H9 (cell line): ENCODE measurements at regions not wholly inside any gene's neighbourhood (a gene's known extent, or its start where the extent isn't known, plus 50 kb on each side); places are given as distances from the start of the nearest gene placed in this dataset.

ENCODE experiments used
- DNase-seq: peaks from one replicate; pipeline ENCODE4 v3.0.0-alpha.2; 2017
- H2AFZ ChIP-seq: one replicate; pipeline ENCODE4 v1.6.1; 2013; ENCODE audit warnings: mild to moderate bottlenecking, low read length, control low read depth, moderate library complexity
- H2AK5ac ChIP-seq: 2 replicates; pipeline ENCODE4 v1.6.1; 2013; ENCODE audit warnings: low read length, control low read depth, mixed read lengths; ENCODE audit not compliant: insufficient read length
- H2BK120ac ChIP-seq: one replicate; pipeline ENCODE4 v1.6.1; 2013; ENCODE audit warnings: low read depth, mild to moderate bottlenecking, low read length, control low read depth, inconsistent platforms; ENCODE audit not compliant: poor library complexity, severe bottlenecking
- H2BK12ac ChIP-seq: 2 replicates; pipeline ENCODE4 v1.6.1; 2013; ENCODE audit warnings: low read length, control low read depth, mixed read lengths, low read depth; ENCODE audit not compliant: insufficient read length
- H2BK15ac ChIP-seq: 2 replicates; pipeline ENCODE4 v1.6.1; 2013; ENCODE audit warnings: low read depth, low read length, control low read depth
- H2BK20ac ChIP-seq: one replicate; pipeline ENCODE4 v1.6.1; 2013; ENCODE audit warnings: low read depth, mild to moderate bottlenecking, low read length, control low read depth, inconsistent platforms; ENCODE audit not compliant: poor library complexity, severe bottlenecking
- H2BK5ac ChIP-seq: 2 replicates; pipeline ENCODE4 v1.6.1; 2013; ENCODE audit warnings: low read length, control low read depth, mixed read lengths; ENCODE audit not compliant: insufficient read length
- H3K14ac ChIP-seq: 2 replicates; pipeline ENCODE4 v1.6.1; 2013; ENCODE audit warnings: low read length, control low read depth; ENCODE audit not compliant: insufficient read depth
- H3K18ac ChIP-seq: 2 replicates; pipeline ENCODE4 v1.6.1; 2013; ENCODE audit warnings: low read depth, mild to moderate bottlenecking, mixed read lengths, low read length, control low read depth; ENCODE audit not compliant: insufficient read length
- H3K23ac ChIP-seq: 2 replicates; pipeline ENCODE4 v1.6.1; 2013; ENCODE audit warnings: low read length, control low read depth, mixed read lengths, low read depth; ENCODE audit not compliant: insufficient read length
- H3K23me2 ChIP-seq: 2 replicates; pipeline ENCODE4 v1.6.1; 2013; ENCODE audit warnings: low read depth, mild to moderate bottlenecking, mixed read lengths, low read length, control low read depth; ENCODE audit not compliant: insufficient read length, poor library complexity, severe bottlenecking
- H3K27ac ChIP-seq: 2 replicates; pipeline ENCODE4 v1.5.1; 2013; ENCODE audit warnings: low read length, control low read depth, mixed read lengths, low read depth; ENCODE audit not compliant: insufficient read length
- H3K27me3 ChIP-seq: 2 replicates; pipeline ENCODE4 v1.6.1; 2013; ENCODE audit warnings: low read length, control low read depth, inconsistent platforms; ENCODE audit not compliant: insufficient read depth
- H3K4ac ChIP-seq: 2 replicates; pipeline ENCODE4 v1.6.1; 2013; ENCODE audit warnings: low read depth, mild to moderate bottlenecking, control low read depth, inconsistent platforms, low read length, moderate library complexity
- H3K4me1 ChIP-seq: 2 replicates; pipeline ENCODE4 v1.6.1; 2013; ENCODE audit warnings: low read length, control low read depth, inconsistent platforms; ENCODE audit not compliant: insufficient read depth
- H3K4me2 ChIP-seq: 2 replicates; pipeline ENCODE4 v1.6.1; 2013; ENCODE audit warnings: low read length, control low read depth, mixed read lengths; ENCODE audit not compliant: insufficient read length, insufficient read depth
- H3K56ac ChIP-seq: 2 replicates; pipeline ENCODE4 v1.6.1; 2013; ENCODE audit warnings: low read depth, mild to moderate bottlenecking, mixed read lengths, low read length, control low read depth; ENCODE audit not compliant: insufficient read length
- H3K79me1 ChIP-seq: 2 replicates; pipeline ENCODE4 v1.6.1; 2013; ENCODE audit warnings: low read depth, mild to moderate bottlenecking, moderate library complexity, low read length, control low read depth, inconsistent platforms; ENCODE audit not compliant: insufficient read depth, poor library complexity, severe bottlenecking
- H3K79me2 ChIP-seq: 2 replicates; pipeline ENCODE4 v1.6.1; 2013; ENCODE audit warnings: low read length, control low read depth, inconsistent platforms; ENCODE audit not compliant: insufficient read depth
- H3K9ac ChIP-seq: 2 replicates; pipeline ENCODE4 v1.6.1; 2013; ENCODE audit warnings: low read length, control low read depth, mixed read lengths; ENCODE audit not compliant: insufficient read length; ENCODE audit errors: extremely low read depth
- H3K9me3 ChIP-seq: one replicate; pipeline ENCODE4 v1.6.1; 2013; ENCODE audit warnings: low read depth, low read length, inconsistent platforms; ENCODE audit not compliant: control insufficient read depth
- H3T11ph ChIP-seq: one replicate; pipeline ENCODE4 v1.6.1; 2013; ENCODE audit warnings: mild to moderate bottlenecking, low read length, control low read depth, inconsistent platforms
- H4K20me1 ChIP-seq: one replicate; pipeline ENCODE4 v1.6.1; 2013; ENCODE audit not compliant: control insufficient read depth, insufficient read length, insufficient read depth
- H4K5ac ChIP-seq: 2 replicates; pipeline ENCODE4 v1.6.1; 2013; ENCODE audit warnings: low read depth, mild to moderate bottlenecking, mixed read lengths, low read length, control low read depth; ENCODE audit not compliant: insufficient read length
- H4K8ac ChIP-seq: replicated peaks from 2 replicates; pipeline ENCODE4 v1.6.1; 2013; ENCODE audit warnings: low read length, control low read depth, mixed read lengths, low read depth; ENCODE audit not compliant: insufficient read length
- H4K91ac ChIP-seq: 2 replicates; pipeline ENCODE4 v1.6.1; 2013; ENCODE audit warnings: low read depth, mild to moderate bottlenecking, moderate library complexity, mixed read lengths, low read length, control low read depth; ENCODE audit not compliant: insufficient read length
- H3K27ac Mint-ChIP-seq, 3 experiments: 2 replicates in 2 of 3; 3 replicates in 1 of 3; pipeline ENCODE4 v1.8.0; 2020 to 2021; ENCODE audit warnings: mixed read lengths in 3 of 3, mild to moderate bottlenecking in 1 of 3, moderate library complexity in 1 of 3
- H3K27me3 Mint-ChIP-seq: 2 replicates; pipeline ENCODE4 v1.8.0; 2021; ENCODE audit warnings: low read depth, mild to moderate bottlenecking, moderate library complexity, mixed read lengths
- H3K36me3 Mint-ChIP-seq, 3 experiments: 2 replicates in 2 of 3; 3 replicates in 1 of 3; pipeline ENCODE4 v1.8.0; 2020 to 2021; ENCODE audit warnings: low read depth in 3 of 3, mixed read lengths in 3 of 3; ENCODE audit not compliant: insufficient read depth in 1 of 3
- H3K4me1 Mint-ChIP-seq, 2 experiments: 2 replicates each; pipeline ENCODE4 v1.8.0; 2020; ENCODE audit warnings: mixed read lengths in 2 of 2
- H3K4me3 Mint-ChIP-seq, 2 experiments: 2 replicates in 1 of 2; 3 replicates in 1 of 2; pipeline ENCODE4 v1.8.0; 2020 to 2021; ENCODE audit warnings: mild to moderate bottlenecking in 2 of 2, mixed read lengths in 2 of 2, moderate library complexity in 1 of 2
- H3K9me3 Mint-ChIP-seq, 2 experiments: 2 replicates in 1 of 2; 3 replicates in 1 of 2; pipeline ENCODE4 v1.8.0; 2020; ENCODE audit warnings: mild to moderate bottlenecking in 2 of 2, mixed read lengths in 2 of 2, moderate library complexity in 1 of 2
- CTCF ChIP-seq: fragments of 200-600 bp; sonication (generic); conservative IDR thresholded peaks from 3 replicates; pipeline ENCODE4 v1.8.0; 2021; ENCODE audit warnings: antibody characterized with exemption, mild to moderate bottlenecking
- WGBS: extraction: QIAGEN DNeasy Blood & Tissue Kit; methylation state at CpG from one replicate; pipeline ENCODE4 v1.1.7; 2013; ENCODE audit warnings: missing lambda C conversion rate, low lambda C conversion rate, mixed read lengths; ENCODE audit not compliant: insufficient read length; ENCODE audit errors: extremely low coverage; 5-methylcytosine and 5-hydroxymethylcytosine counted together

- Histone ChIP-seq H3K4ac (no peak overlapping the region), H3K56ac (no peak overlapping the region)
Observed at GRCh38 chr1:80759354-80759753, 1041.4 kb upstream of the ADGRL2 start.

More at GRCh38 chr1:80759354-80759753, 1041.4 kb upstream of the ADGRL2 start:
- Histone ChIP-seq H4K5ac (no peak overlapping the region), H3K4me1 (no peaks in the 10 kb centered on the region), H2AFZ (no peak overlapping the region), H3K23me2 (no peaks in the 10 kb centered on the region), H4K8ac (no peak overlapping the region), H2BK12ac (no peak overlapping the region), H2AK5ac (no peak overlapping the region), H4K91ac (no peak overlapping the region), H3K27ac (no peak overlapping the region), H3K79me1 (no peaks in the 10 kb centered on the region), H2BK5ac (no peak overlapping the region), H3K4me2 (no peak overlapping the region), H3K9me3 (no peaks in the 10 kb centered on the region), H3K18ac (no peak overlapping the region), H3K27me3 (no peaks in the 10 kb centered on the region), H3K79me2 (no peaks in the 10 kb centered on the region), H3K14ac (no peak overlapping the region), H3K23ac (no peak overlapping the region), H2BK15ac (no peak overlapping the region), H2BK20ac (no peak overlapping the region), H3K9ac (no peak overlapping the region), H3T11ph (no peak overlapping the region), H4K20me1 (no peaks in the 10 kb centered on the region), H2BK120ac (no peak overlapping the region)
- TF ChIP-seq CTCF, result no peak
- H3K27me3 Mint-ChIP-seq, result no peaks in the 10 kb centered on the region
- H3K4me1 Mint-ChIP-seq, result peaks cover 0 to 7% of the 10 kb centered on the region in 2 experiments; a peak in 2 of 4 replicates
- no peaks in the 10 kb centered on the region for H3K9me3 Mint-ChIP-seq
- H3K36me3 Mint-ChIP-seq, result no peaks in the 10 kb centered on the region
- DNase-seq, result no peak
- H3K4me3 Mint-ChIP-seq, result no peak overlapping the region
- H3K27ac Mint-ChIP-seq, result no peak overlapping the region
- WGBS, result no CpG with 5 or more reads among the region's 1 CpG
